GM12873 (cell line): ENCODE measurements at regions not wholly inside any gene's neighbourhood (a gene's known extent, or its start where the extent isn't known, plus 50 kb on each side); places are given as distances from the start of the nearest gene placed in this dataset.

ENCODE experiments used
- TF ChIP-seq, protein P1 (sequence below): IDR thresholded peaks from 2 replicates; pipeline ENCODE4 v1.5.1; 2012; ENCODE audit warnings: low read depth, mild to moderate bottlenecking, moderate library complexity, low read length, control low read depth; ENCODE audit not compliant: insufficient read depth; ENCODE audit errors: missing control alignments

DNA sequence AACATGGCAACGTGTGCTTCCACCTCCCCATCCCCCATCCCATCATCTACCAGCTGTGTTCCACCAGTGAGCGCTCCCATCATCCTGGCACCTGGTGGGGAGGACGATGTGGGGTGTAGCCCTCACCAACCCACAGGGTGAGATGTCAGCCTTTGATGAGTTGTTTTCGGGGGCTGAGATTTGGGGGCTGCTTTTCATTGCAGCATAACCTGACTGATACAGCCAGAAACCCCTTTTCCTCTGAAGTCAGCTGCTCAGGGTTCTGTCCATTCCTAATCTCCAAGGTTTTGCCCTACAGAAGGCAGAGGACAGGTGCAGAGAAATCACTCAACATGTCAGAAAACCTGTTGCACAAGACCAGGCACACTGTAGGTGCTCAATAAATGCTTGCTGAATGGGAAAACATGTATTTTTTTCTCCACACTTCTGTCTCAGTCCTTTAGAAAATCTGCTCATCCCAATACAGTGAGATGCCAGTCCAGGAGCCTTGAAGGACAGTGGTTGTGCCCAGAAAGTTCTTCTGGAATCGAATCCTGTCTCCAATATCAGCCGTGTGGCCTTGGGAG lies 239.8 kb downstream of the RBM19 start:
- TF ChIP-seq, protein P1, sequence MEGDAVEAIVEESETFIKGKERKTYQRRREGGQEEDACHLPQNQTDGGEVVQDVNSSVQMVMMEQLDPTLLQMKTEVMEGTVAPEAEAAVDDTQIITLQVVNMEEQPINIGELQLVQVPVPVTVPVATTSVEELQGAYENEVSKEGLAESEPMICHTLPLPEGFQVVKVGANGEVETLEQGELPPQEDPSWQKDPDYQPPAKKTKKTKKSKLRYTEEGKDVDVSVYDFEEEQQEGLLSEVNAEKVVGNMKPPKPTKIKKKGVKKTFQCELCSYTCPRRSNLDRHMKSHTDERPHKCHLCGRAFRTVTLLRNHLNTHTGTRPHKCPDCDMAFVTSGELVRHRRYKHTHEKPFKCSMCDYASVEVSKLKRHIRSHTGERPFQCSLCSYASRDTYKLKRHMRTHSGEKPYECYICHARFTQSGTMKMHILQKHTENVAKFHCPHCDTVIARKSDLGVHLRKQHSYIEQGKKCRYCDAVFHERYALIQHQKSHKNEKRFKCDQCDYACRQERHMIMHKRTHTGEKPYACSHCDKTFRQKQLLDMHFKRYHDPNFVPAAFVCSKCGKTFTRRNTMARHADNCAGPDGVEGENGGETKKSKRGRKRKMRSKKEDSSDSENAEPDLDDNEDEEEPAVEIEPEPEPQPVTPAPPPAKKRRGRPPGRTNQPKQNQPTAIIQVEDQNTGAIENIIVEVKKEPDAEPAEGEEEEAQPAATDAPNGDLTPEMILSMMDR, result no peak

DNA sequence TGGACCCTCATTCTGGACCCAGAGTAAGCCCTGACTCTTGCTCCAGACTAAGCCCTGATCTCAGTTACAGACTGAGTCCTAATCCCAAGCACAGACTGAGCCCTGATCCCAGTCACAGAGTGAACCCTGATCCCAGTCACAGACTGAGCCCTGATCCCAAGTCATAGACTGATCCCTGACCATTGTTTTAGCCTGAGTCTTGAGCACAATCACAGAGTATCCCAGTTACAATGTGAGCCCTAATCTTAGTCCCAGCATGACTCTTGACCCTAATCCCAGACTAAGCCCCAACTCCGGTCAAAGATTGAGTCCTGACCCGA lies 240.6 kb downstream of the RBM19 start:
- TF ChIP-seq, protein P1, result no peak

DNA sequence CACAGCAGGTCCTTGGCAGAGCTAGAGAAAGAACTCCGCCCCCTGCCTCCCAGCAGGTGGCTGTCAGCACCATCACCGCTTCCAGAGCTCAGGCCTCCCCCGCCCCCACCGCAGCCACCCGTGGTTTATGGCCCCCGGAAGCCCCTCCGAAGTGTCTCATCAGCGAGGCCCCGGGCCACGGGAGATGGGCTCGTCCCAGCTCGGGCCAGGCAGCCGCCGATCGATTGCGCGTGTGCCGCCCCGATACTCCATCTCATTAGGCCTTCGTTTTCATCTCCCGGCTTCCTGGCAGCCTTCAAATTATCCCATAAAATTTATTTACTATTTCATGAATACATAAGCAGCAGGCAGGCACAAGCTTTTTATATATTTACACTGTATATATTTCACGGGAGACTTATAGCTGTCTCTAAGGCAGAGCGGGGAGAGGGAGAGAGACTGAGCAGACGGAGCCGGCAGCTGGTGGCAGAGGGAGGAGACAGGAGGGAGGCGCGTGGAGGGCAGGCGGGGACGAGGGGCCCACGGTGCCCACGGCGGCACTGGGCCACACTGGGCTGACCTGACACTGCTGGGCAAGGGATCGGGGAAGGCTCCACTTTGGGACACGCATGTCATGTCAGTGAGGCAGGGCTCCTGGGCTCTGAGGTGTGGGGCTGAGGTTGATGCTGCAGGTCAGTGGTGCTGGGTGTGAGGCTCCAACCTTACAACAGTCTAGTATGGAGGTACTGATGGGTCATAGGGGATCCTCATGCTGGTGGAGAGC lies 241.2 kb downstream of the RBM19 start:
- TF ChIP-seq, protein P1, result no peak

DNA sequence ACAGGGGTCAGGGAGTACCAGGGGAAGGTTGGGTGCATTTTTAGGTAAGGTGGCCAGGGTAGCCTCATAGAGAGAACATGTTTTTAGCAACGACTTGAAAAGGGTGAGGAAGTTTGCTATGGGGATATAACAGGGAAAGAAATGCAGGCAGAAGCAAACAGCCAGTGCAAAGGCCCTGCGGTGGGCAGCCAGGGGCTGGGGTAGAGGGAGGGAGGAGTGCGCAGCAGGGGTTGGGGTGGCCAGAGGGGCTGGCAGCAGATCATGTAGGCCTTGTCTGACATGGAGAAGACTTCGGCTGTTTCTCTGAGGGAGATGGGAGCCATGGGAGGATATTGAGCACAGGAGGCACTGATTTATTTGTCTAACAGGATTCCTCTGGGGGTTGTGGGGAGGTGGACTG lies 242.5 kb downstream of the RBM19 start:
- TF ChIP-seq, protein P1, result no peak

DNA sequence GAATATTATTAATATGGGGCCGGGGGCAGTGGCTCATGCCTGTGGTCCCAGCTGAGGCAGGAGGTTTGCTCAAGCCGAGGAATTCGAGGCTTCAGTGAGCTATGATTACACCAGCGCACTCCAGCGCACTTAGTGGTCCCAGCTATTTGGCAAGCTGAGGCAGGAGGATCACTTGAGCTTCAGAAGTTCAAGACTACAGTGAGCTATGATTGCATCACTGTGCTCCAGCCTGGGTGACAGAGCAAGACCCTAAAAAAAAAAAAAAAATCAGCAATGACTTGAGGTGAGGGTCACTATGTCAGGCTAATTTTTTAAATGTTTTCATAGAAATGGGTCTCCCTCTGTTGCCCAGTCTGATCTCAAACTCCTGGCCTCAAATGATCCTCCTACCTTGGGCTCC lies 243.4 kb downstream of the RBM19 start:
- TF ChIP-seq, protein P1, result no peak

DNA sequence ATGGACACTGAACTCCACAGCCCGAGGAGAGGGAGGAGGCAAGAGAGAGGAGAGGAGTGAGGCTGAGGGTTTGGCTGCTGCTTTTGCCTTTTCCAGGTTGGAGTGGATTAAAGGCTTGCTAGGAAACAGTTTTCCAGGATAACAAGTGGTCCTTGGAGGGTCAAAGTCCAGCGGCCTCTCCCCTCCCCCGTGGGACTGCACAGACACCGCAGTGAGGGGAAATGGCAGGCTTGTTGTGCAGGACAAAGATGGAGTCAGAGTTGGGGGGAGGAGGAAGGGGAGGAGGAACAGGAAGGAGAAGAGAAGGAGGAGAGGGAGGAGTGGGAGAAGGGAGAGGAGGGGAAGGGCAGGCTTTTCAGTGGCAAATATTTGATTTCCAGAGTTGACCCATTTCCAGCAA lies 245.5 kb downstream of the RBM19 start:
- TF ChIP-seq, protein P1, result no peak

DNA sequence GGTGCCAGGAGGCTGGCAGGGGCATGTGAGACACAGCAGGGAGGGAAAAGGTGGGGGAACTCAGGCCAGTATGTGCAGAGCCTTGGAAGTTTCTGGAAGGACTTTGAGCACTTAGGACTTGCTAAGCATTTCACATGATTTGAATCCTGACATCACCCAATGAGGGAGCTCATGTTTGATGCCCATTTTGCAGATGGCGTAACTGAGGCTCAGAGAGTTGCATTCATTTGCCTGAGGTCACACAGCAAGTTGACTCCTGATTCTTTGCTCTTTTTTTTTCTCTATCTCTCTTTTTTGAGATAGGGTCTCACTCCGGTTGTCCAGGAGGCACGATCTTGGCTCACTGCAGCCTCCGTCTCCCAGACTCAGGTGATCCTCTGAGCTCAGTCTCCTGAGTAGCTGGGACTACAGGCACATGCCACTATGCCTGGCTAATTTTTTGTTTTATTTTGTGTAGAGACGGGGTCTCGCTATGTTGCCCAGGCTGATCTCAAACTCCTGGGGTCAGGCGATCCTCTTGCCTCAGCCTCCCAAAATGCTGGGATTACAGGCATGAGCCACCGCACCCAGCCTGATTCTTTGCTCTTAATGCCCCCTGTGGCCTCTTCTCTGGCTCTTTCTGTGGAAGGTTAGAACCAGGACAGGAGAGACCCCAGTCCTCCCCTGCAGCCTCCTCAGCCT lies 246.1 kb downstream of the RBM19 start:
- TF ChIP-seq, protein P1, result no peak
